Testis (tissue), 2 donors: ENCODE measurements at regions not wholly inside any gene's neighbourhood (a gene's known extent, or its start where the extent isn't known, plus 50 kb on each side); places are given as distances from the start of the nearest gene placed in this dataset.

Experiments
- CTCF ChIP-seq, 3 experiments: fragments of 450-650 bp in 2 of 3; fragments of 200-600 bp in 1 of 3; sonication (generic) in 1 of 3; IDR thresholded peaks; one replicate each; pipeline ENCODE4 v1.5.1; 2016 to 2019; ENCODE audit warnings: antibody characterized with exemption in 3 of 3, mild to moderate bottlenecking in 2 of 3, moderate library complexity in 1 of 3
- POLR2A ChIP-seq: fragments of 450-650 bp; IDR thresholded peaks from one replicate; pipeline ENCODE4 v1.6.1; 2017; ENCODE audit warnings: antibody characterized with exemption, mild to moderate bottlenecking, moderate library complexity

DNA sequence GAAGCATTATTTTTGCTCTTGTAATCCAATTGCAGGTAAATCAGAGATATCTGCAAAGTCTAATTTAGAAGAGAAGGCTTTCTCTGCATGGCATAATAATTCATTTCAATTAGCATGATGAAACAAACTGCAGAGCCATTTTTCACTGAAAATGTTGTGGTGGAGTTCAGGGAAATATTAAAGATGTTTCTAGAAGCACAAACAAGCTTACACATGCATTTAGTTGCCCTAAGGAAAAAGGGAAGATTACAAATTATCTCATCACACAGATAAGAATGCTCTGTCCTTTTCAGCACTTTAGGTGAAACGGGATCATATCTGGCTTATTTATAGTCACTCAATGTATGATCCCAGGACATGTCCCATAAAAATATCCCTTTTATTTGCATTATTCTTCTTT lies 252.1 kb upstream of the TANK start:
- TF ChIP-seq CTCF (IDR thresholded peaks at IDR 0.05) (no peak), POLR2A (no peak)
